H9 (cell line): ENCODE measurements at regions not wholly inside any gene's neighbourhood (a gene's known extent, or its start where the extent isn't known, plus 50 kb on each side); places are given as distances from the start of the nearest gene placed in this dataset.
"Not testable (repeated sequence)": the region's sequence is repeated elsewhere in the genome, so short reads cannot be mapped to it uniquely, and the experiment has no call there.

ENCODE experiments used
- DNase-seq: peaks from one replicate; pipeline ENCODE4 v3.0.0-alpha.2; 2017
- H2AFZ ChIP-seq: one replicate; pipeline ENCODE4 v1.6.1; 2013; ENCODE audit warnings: mild to moderate bottlenecking, low read length, control low read depth, moderate library complexity
- H2AK5ac ChIP-seq: 2 replicates; pipeline ENCODE4 v1.6.1; 2013; ENCODE audit warnings: low read length, control low read depth, mixed read lengths; ENCODE audit not compliant: insufficient read length
- H2BK120ac ChIP-seq: one replicate; pipeline ENCODE4 v1.6.1; 2013; ENCODE audit warnings: low read depth, mild to moderate bottlenecking, low read length, control low read depth, inconsistent platforms; ENCODE audit not compliant: poor library complexity, severe bottlenecking
- H2BK12ac ChIP-seq: 2 replicates; pipeline ENCODE4 v1.6.1; 2013; ENCODE audit warnings: low read length, control low read depth, mixed read lengths, low read depth; ENCODE audit not compliant: insufficient read length
- H2BK15ac ChIP-seq: 2 replicates; pipeline ENCODE4 v1.6.1; 2013; ENCODE audit warnings: low read depth, low read length, control low read depth
- H2BK20ac ChIP-seq: one replicate; pipeline ENCODE4 v1.6.1; 2013; ENCODE audit warnings: low read depth, mild to moderate bottlenecking, low read length, control low read depth, inconsistent platforms; ENCODE audit not compliant: poor library complexity, severe bottlenecking
- H2BK5ac ChIP-seq: 2 replicates; pipeline ENCODE4 v1.6.1; 2013; ENCODE audit warnings: low read length, control low read depth, mixed read lengths; ENCODE audit not compliant: insufficient read length
- H3K14ac ChIP-seq: 2 replicates; pipeline ENCODE4 v1.6.1; 2013; ENCODE audit warnings: low read length, control low read depth; ENCODE audit not compliant: insufficient read depth
- H3K18ac ChIP-seq: 2 replicates; pipeline ENCODE4 v1.6.1; 2013; ENCODE audit warnings: low read depth, mild to moderate bottlenecking, mixed read lengths, low read length, control low read depth; ENCODE audit not compliant: insufficient read length
- H3K23ac ChIP-seq: 2 replicates; pipeline ENCODE4 v1.6.1; 2013; ENCODE audit warnings: low read length, control low read depth, mixed read lengths, low read depth; ENCODE audit not compliant: insufficient read length
- H3K23me2 ChIP-seq: 2 replicates; pipeline ENCODE4 v1.6.1; 2013; ENCODE audit warnings: low read depth, mild to moderate bottlenecking, mixed read lengths, low read length, control low read depth; ENCODE audit not compliant: insufficient read length, poor library complexity, severe bottlenecking
- H3K27ac ChIP-seq: 2 replicates; pipeline ENCODE4 v1.5.1; 2013; ENCODE audit warnings: low read length, control low read depth, mixed read lengths, low read depth; ENCODE audit not compliant: insufficient read length
- H3K27me3 ChIP-seq: 2 replicates; pipeline ENCODE4 v1.6.1; 2013; ENCODE audit warnings: low read length, control low read depth, inconsistent platforms; ENCODE audit not compliant: insufficient read depth
- H3K4ac ChIP-seq: 2 replicates; pipeline ENCODE4 v1.6.1; 2013; ENCODE audit warnings: low read depth, mild to moderate bottlenecking, control low read depth, inconsistent platforms, low read length, moderate library complexity
- H3K4me1 ChIP-seq: 2 replicates; pipeline ENCODE4 v1.6.1; 2013; ENCODE audit warnings: low read length, control low read depth, inconsistent platforms; ENCODE audit not compliant: insufficient read depth
- H3K4me2 ChIP-seq: 2 replicates; pipeline ENCODE4 v1.6.1; 2013; ENCODE audit warnings: low read length, control low read depth, mixed read lengths; ENCODE audit not compliant: insufficient read length, insufficient read depth
- H3K56ac ChIP-seq: 2 replicates; pipeline ENCODE4 v1.6.1; 2013; ENCODE audit warnings: low read depth, mild to moderate bottlenecking, mixed read lengths, low read length, control low read depth; ENCODE audit not compliant: insufficient read length
- H3K79me1 ChIP-seq: 2 replicates; pipeline ENCODE4 v1.6.1; 2013; ENCODE audit warnings: low read depth, mild to moderate bottlenecking, moderate library complexity, low read length, control low read depth, inconsistent platforms; ENCODE audit not compliant: insufficient read depth, poor library complexity, severe bottlenecking
- H3K79me2 ChIP-seq: 2 replicates; pipeline ENCODE4 v1.6.1; 2013; ENCODE audit warnings: low read length, control low read depth, inconsistent platforms; ENCODE audit not compliant: insufficient read depth
- H3K9ac ChIP-seq: 2 replicates; pipeline ENCODE4 v1.6.1; 2013; ENCODE audit warnings: low read length, control low read depth, mixed read lengths; ENCODE audit not compliant: insufficient read length; ENCODE audit errors: extremely low read depth
- H3K9me3 ChIP-seq: one replicate; pipeline ENCODE4 v1.6.1; 2013; ENCODE audit warnings: low read depth, low read length, inconsistent platforms; ENCODE audit not compliant: control insufficient read depth
- H3T11ph ChIP-seq: one replicate; pipeline ENCODE4 v1.6.1; 2013; ENCODE audit warnings: mild to moderate bottlenecking, low read length, control low read depth, inconsistent platforms
- H4K20me1 ChIP-seq: one replicate; pipeline ENCODE4 v1.6.1; 2013; ENCODE audit not compliant: control insufficient read depth, insufficient read length, insufficient read depth
- H4K5ac ChIP-seq: 2 replicates; pipeline ENCODE4 v1.6.1; 2013; ENCODE audit warnings: low read depth, mild to moderate bottlenecking, mixed read lengths, low read length, control low read depth; ENCODE audit not compliant: insufficient read length
- H4K8ac ChIP-seq: replicated peaks from 2 replicates; pipeline ENCODE4 v1.6.1; 2013; ENCODE audit warnings: low read length, control low read depth, mixed read lengths, low read depth; ENCODE audit not compliant: insufficient read length
- H4K91ac ChIP-seq: 2 replicates; pipeline ENCODE4 v1.6.1; 2013; ENCODE audit warnings: low read depth, mild to moderate bottlenecking, moderate library complexity, mixed read lengths, low read length, control low read depth; ENCODE audit not compliant: insufficient read length
- H3K27ac Mint-ChIP-seq, 3 experiments: 2 replicates in 2 of 3; 3 replicates in 1 of 3; pipeline ENCODE4 v1.8.0; 2020 to 2021; ENCODE audit warnings: mixed read lengths in 3 of 3, mild to moderate bottlenecking in 1 of 3, moderate library complexity in 1 of 3
- H3K27me3 Mint-ChIP-seq: 2 replicates; pipeline ENCODE4 v1.8.0; 2021; ENCODE audit warnings: low read depth, mild to moderate bottlenecking, moderate library complexity, mixed read lengths
- H3K36me3 Mint-ChIP-seq, 3 experiments: 2 replicates in 2 of 3; 3 replicates in 1 of 3; pipeline ENCODE4 v1.8.0; 2020 to 2021; ENCODE audit warnings: low read depth in 3 of 3, mixed read lengths in 3 of 3; ENCODE audit not compliant: insufficient read depth in 1 of 3
- H3K4me1 Mint-ChIP-seq, 2 experiments: 2 replicates each; pipeline ENCODE4 v1.8.0; 2020; ENCODE audit warnings: mixed read lengths in 2 of 2
- H3K4me3 Mint-ChIP-seq, 2 experiments: 2 replicates in 1 of 2; 3 replicates in 1 of 2; pipeline ENCODE4 v1.8.0; 2020 to 2021; ENCODE audit warnings: mild to moderate bottlenecking in 2 of 2, mixed read lengths in 2 of 2, moderate library complexity in 1 of 2
- H3K9me3 Mint-ChIP-seq, 2 experiments: 2 replicates in 1 of 2; 3 replicates in 1 of 2; pipeline ENCODE4 v1.8.0; 2020; ENCODE audit warnings: mild to moderate bottlenecking in 2 of 2, mixed read lengths in 2 of 2, moderate library complexity in 1 of 2
- WGBS: extraction: QIAGEN DNeasy Blood & Tissue Kit; methylation state at CpG from one replicate; pipeline ENCODE4 v1.1.7; 2013; ENCODE audit warnings: missing lambda C conversion rate, low lambda C conversion rate, mixed read lengths; ENCODE audit not compliant: insufficient read length; ENCODE audit errors: extremely low coverage; 5-methylcytosine and 5-hydroxymethylcytosine counted together

GRCh38 chr14:44384601-44385293 lies 122.3 kb downstream of the FSCB start:
- H3T11ph ChIP-seq, H3K23ac ChIP-seq, H4K8ac ChIP-seq, H3K79me2 ChIP-seq, H3K27me3 Mint-ChIP-seq, H3K4ac ChIP-seq, H3K27ac ChIP-seq, H2BK20ac ChIP-seq, H3K56ac ChIP-seq, H3K18ac ChIP-seq, DNase-seq, H4K20me1 ChIP-seq, H2BK120ac ChIP-seq, H3K27ac Mint-ChIP-seq, H2BK5ac ChIP-seq, H3K14ac ChIP-seq, H3K23me2 ChIP-seq, H3K4me1 Mint-ChIP-seq, H2BK12ac ChIP-seq, H3K9me3 ChIP-seq, H2AFZ ChIP-seq, H3K9ac ChIP-seq, H2AK5ac ChIP-seq, H3K4me1 ChIP-seq, H3K4me2 ChIP-seq, H3K79me1 ChIP-seq, H2BK15ac ChIP-seq, H4K5ac ChIP-seq, H3K36me3 Mint-ChIP-seq, H4K91ac ChIP-seq, H3K9me3 Mint-ChIP-seq, H3K4me3 Mint-ChIP-seq, H3K27me3 ChIP-seq: not testable (repeated sequence)
- WGBS = no CpG with 5 or more reads among the region's 38 CpGs
